ENCODE measurements at regions not wholly inside any gene's neighbourhood (a gene's known extent, or its start where the extent isn't known, plus 50 kb on each side); places are given as distances from the start of the nearest gene placed in this dataset.

DNA sequence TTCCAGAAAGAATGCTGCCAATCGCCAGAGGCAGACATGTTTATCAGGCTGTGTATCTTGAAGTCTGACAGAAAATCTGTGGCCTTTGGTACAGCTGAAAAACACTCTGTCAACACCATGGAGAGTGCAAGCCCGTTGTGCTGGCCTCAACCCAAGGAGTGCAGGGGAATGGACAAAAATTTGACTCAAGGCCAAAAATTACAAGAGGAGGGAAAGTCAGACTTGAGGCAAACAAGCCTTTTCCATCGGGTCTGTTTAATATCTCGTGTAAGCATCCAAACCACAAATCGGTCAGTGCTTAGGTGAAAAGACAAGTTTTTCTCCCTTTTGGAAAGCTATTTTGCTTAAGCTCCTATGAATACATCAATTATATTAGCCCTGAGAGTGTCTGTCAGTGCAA is 305.3 kb upstream of the NFE2L3 start:
- TF ChIP-seq CTCF (conservative IDR thresholded peaks at IDR 0.05) (no peak), EZH2 (IDR thresholded peaks at IDR 0.05; ENCODE audit: low read depth) (no peak)
